ENCODE measurements at regions not wholly inside any gene's neighbourhood (a gene's known extent, or its start where the extent isn't known, plus 50 kb on each side); places are given as distances from the start of the nearest gene placed in this dataset.
"Not testable (repeated sequence)": the region's sequence is repeated elsewhere in the genome, so short reads cannot be mapped to it uniquely, and the experiment has no call there.

- no peak overlapping the region for H3K4me3 ChIP-seq
- no peak for ATAC-seq
- intact Hi-C loops (cut with DNase I): no loop called here
- H3K9me3 ChIP-seq: no peaks in the 10 kb centered on the region
- H3K36me3 ChIP-seq: no peaks in the 10 kb centered on the region
- H3K27ac ChIP-seq: no peak overlapping the region
- TF ChIP-seq CTCF (IDR thresholded peaks at IDR 0.05): no peak
- H3K4me1 ChIP-seq: no peaks in the 10 kb centered on the region
- no peak for DNase-seq
- H3K27me3 ChIP-seq (ENCODE audit: low read depth): no peaks in the 10 kb centered on the region
Observed at GRCh38 chr3:163504974-163505373, 1573.3 kb downstream of the SI start.

GRCh38 chr3:163499736-163500219 lies 1578.5 kb downstream of the SI start:
- H3K36me3 ChIP-seq; H3K4me3 ChIP-seq; H3K4me1 ChIP-seq; H3K27ac ChIP-seq; intact Hi-C loops (cut with DNase I); H3K27me3 ChIP-seq (ENCODE audit: low read depth); ATAC-seq; H3K9me3 ChIP-seq; DNase-seq: not testable (repeated sequence)

GRCh38 chr3:163498842-163499735 lies 1579.2 kb downstream of the SI start:
- DNase-seq; H3K27ac ChIP-seq; intact Hi-C loops (cut with DNase I); H3K27me3 ChIP-seq (ENCODE audit: low read depth); ATAC-seq; H3K4me3 ChIP-seq; H3K4me1 ChIP-seq; H3K36me3 ChIP-seq; H3K9me3 ChIP-seq: not testable (repeated sequence)

GRCh38 chr3:163491714-163492113 lies 1586.6 kb downstream of the SI start:
- DNase-seq (no peak), ATAC-seq (no peak)
- Histone ChIP-seq H3K9me3 (no peaks in the 10 kb centered on the region), H3K4me3 (no peak overlapping the region), H3K36me3 (no peaks in the 10 kb centered on the region), H3K4me1 (no peaks in the 10 kb centered on the region), H3K27ac (no peak overlapping the region), H3K27me3 (ENCODE audit: low read depth) (no peaks in the 10 kb centered on the region)
- no peak for TF ChIP-seq CTCF (IDR thresholded peaks at IDR 0.05)
- intact Hi-C loops (cut with DNase I): no loop called here

- no peak overlapping the region for H3K27ac ChIP-seq
- DNase-seq (no peak), ATAC-seq (peak in 1 of 2 donors; percentile 46)
- H3K4me1 ChIP-seq: no peaks in the 10 kb centered on the region
- intact Hi-C loops (cut with DNase I): no loop called here
- H3K4me3 ChIP-seq: no peak overlapping the region
- H3K27me3 ChIP-seq (ENCODE audit: low read depth): no peaks in the 10 kb centered on the region
- no peaks in the 10 kb centered on the region for H3K9me3 ChIP-seq
- H3K36me3 ChIP-seq: no peaks in the 10 kb centered on the region
- peak; percentile 31 for TF ChIP-seq CTCF (IDR thresholded peaks at IDR 0.05)
Observed at GRCh38 chr3:163490119-163490518, 1588.2 kb downstream of the SI start.

- H3K9me3 ChIP-seq: no peaks in the 10 kb centered on the region
- no peak for TF ChIP-seq CTCF (IDR thresholded peaks at IDR 0.05)
- no peak overlapping the region for H3K27ac ChIP-seq
- ATAC-seq (no peak), DNase-seq (no peak)
- no peak overlapping the region for H3K4me3 ChIP-seq
- no peaks in the 10 kb centered on the region for H3K27me3 ChIP-seq (ENCODE audit: low read depth)
- H3K36me3 ChIP-seq: no peaks in the 10 kb centered on the region
- no peaks in the 10 kb centered on the region for H3K4me1 ChIP-seq
- intact Hi-C loops (cut with DNase I): no loop called here
Observed at GRCh38 chr3:163482695-163483094, 1595.6 kb downstream of the SI start.

Measured in lower lobe of right lung (tissue), 2 donors.